HUES48 (cell line): ENCODE measurements at regions not wholly inside any gene's neighbourhood (a gene's known extent, or its start where the extent isn't known, plus 50 kb on each side); places are given as distances from the start of the nearest gene placed in this dataset.

Source experiments
- H3K27ac ChIP-seq: one replicate; pipeline ENCODE4 v1.7.0; 2013; ENCODE audit warnings: low read depth, low read length, inconsistent platforms
- H3K27me3 ChIP-seq: 2 replicates; pipeline ENCODE4 v1.6.1; 2013; ENCODE audit warnings: mild to moderate bottlenecking, low read length; ENCODE audit not compliant: control insufficient read depth, insufficient read depth
- H3K36me3 ChIP-seq: 2 replicates; pipeline ENCODE4 v1.6.1; 2013; ENCODE audit warnings: low read length; ENCODE audit not compliant: control insufficient read depth, insufficient read depth
- H3K4me1 ChIP-seq: 2 replicates; pipeline ENCODE4 v1.6.1; 2013; ENCODE audit warnings: mild to moderate bottlenecking, low read length; ENCODE audit not compliant: control insufficient read depth, insufficient read depth
- H3K4me3 ChIP-seq: 2 replicates; pipeline ENCODE4 v1.5.1; 2013; ENCODE audit warnings: mild to moderate bottlenecking, low read depth, low read length
- H3K9ac ChIP-seq: 2 replicates; pipeline ENCODE4 v1.6.1; 2013; ENCODE audit warnings: mild to moderate bottlenecking, low read depth, low read length, moderate library complexity
- H3K9me3 ChIP-seq: 2 replicates; pipeline ENCODE4 v1.6.1; 2013; ENCODE audit warnings: low read length; ENCODE audit not compliant: control insufficient read depth, insufficient read depth

DNA sequence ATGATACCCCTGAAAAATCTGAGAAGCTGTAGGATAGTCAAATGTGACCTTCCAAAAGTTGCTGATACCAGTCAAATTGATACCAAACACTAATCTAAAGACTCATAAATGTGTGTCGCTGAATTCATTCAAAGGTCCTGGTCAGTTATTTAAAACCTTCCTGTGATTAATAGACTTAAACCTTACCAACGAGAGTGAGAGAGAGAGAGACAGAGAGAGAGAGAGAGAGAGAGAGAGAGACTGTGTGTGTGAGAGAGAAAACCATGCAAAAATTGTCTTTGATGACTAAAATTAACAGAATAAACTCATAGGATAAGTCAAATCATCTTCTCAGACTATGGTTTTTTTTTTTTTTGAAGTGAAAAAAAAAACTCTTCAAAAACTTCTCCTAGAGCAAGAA, 370.9 kb upstream of the HS3ST5 start:
- Histone ChIP-seq H3K27me3 (no peaks in the 10 kb centered on the region), H3K4me1 (0 out of 2 replicates have a peak, but pooled peaks cover 3% of the 10 kb centered on the region), H3K36me3 (no peaks in the 10 kb centered on the region), H3K27ac (no peak overlapping the region), H3K4me3 (no peak overlapping the region), H3K9me3 (no peaks in the 10 kb centered on the region), H3K9ac (no peak overlapping the region)

DNA sequence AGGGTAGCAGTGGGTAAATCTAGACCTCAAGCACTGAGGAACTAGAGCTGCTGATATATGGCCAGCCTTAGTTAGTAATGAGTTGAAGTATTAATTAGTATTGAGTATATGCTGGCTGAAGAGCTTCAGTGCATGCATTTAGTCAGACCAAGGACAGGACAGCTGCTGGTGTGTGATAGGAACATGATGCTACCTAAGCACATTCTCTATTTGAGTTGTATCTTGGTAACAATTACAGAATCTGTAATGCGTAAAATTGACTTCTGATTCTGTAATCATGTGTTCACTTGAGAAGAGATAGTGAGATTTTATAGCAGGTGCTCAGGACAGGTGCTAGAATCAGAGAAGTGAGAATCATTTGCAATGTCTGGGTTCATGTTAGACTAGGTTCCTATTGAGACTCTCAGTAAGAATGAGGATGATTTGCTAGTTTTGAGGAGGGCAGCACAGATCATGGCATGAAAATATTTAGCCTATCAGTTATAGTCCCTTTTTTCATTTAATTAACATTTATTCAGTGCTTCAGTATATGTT, 369.4 kb upstream of the HS3ST5 start:
- H3K4me3 ChIP-seq, result no peak overlapping the region
- H3K36me3 ChIP-seq, result no peaks in the 10 kb centered on the region
- no peaks in the 10 kb centered on the region for H3K27me3 ChIP-seq

DNA sequence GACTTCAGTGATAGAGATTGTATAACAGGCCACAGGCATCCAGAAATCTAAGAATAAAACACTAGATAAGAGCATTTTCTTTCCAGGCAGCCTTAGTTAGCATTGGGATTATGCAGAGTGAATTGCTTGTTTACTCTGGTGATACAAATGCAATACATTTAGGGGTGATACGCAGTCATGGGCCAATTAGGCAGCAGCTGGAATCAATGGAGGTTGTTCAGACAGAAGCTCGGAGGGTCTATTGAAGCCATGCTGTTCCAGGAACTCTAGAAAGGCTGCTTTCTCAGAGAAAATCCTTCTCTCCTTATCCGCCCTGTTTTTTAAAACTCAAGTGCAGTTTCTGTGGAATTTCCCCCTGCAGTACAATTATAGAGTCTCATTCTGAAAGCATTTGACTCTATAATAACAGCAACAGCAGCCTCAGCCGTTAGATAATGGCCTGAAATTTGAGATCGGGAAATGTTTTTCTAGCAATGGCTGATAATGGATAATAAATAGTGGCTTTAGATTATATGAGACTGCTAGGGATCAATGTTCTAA, 364.3 kb upstream of the HS3ST5 start:
- H3K4me3 ChIP-seq, result no peak overlapping the region
- peak overlapping the region; percentile 42 for H3K27ac ChIP-seq
- H3K9ac ChIP-seq, result no peak overlapping the region
- no peaks in the 10 kb centered on the region for H3K27me3 ChIP-seq
- H3K9me3 ChIP-seq, result no peaks in the 10 kb centered on the region
- H3K4me1 ChIP-seq, result peaks cover 15% of the 10 kb centered on the region
- H3K36me3 ChIP-seq, result no peaks in the 10 kb centered on the region

More for the DNA sequence above, 369.4 kb upstream of the HS3ST5 start:
- peaks cover 4% of the 10 kb centered on the region for H3K4me1 ChIP-seq
- H3K9ac ChIP-seq, result no peak overlapping the region
- no peak overlapping the region for H3K27ac ChIP-seq
- H3K9me3 ChIP-seq, result no peaks in the 10 kb centered on the region

DNA sequence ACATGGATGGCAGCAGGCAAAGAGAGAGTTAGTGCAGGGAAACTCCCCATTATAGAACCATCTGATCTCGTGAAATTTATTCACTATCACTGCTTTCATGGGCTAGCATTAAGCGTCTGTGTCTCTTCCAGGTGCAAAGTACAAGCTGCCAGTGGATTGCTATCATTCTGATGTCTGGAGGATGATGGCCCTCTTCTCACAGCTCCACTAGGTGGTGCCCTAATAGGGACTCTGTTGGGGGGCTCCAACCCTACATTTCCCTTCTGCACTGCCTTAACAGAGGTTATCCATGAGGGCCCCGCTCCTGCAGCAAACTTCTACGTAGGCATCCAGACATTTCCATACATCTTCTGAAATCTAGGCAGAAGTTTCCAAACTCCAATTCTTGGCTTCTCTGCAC, 347.8 kb upstream of the HS3ST5 start:
- Histone ChIP-seq H3K4me3 (no peak overlapping the region), H3K27ac (no peak overlapping the region), H3K9ac (no peak overlapping the region), H3K36me3 (no peaks in the 10 kb centered on the region), H3K4me1 (no peaks in the 10 kb centered on the region), H3K9me3 (no peaks in the 10 kb centered on the region), H3K27me3 (no peaks in the 10 kb centered on the region)

DNA sequence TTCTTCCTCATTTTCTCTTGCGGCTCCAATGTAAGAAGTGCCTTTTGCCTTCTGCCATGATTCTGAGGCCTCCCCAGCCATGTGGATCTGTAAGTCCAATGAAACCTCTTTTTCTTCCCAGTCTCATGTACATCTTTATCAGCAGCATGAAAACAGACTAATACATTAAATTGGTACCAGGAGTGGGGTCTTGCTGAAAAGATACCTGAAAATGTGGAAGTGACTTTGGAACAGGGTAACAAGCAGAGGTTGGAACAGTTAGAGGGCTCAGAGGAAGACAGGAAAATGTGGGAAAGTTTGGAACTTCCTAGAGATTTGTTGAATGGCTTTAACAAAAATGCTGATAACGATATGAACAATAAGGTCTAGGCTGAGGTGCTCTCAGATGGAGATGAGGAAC, 316.7 kb upstream of the HS3ST5 start:
- Histone ChIP-seq H3K4me1 (no peaks in the 10 kb centered on the region), H3K27ac (no peak overlapping the region), H3K27me3 (no peaks in the 10 kb centered on the region), H3K9me3 (peaks cover 2% of the 10 kb centered on the region; the same call in 1 of the 2 replicates), H3K9ac (no peak overlapping the region), H3K36me3 (no peaks in the 10 kb centered on the region), H3K4me3 (no peak overlapping the region)

DNA sequence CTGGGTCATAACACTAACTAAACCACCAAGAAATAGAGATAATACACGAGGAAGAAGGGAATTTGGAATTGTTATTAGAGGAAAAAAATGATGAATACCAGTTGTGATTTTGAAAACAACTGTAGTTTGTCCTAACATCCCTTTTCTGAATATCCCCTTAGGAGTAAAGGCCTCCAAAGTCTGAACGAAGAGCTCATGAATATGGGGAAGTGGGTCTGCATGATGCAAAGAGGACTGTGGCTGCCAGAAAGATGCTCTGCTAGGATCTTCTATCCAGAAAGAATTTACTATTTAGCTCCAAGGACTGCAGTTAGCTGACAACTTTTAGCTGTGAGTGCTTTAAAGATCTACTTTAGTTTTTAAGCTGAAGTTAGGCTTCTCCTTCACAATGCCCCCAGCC, 308.8 kb upstream of the HS3ST5 start:
- Histone ChIP-seq H3K27me3 (no peaks in the 10 kb centered on the region), H3K9ac (no peak overlapping the region), H3K36me3 (no peaks in the 10 kb centered on the region), H3K4me1 (no peaks in the 10 kb centered on the region), H3K27ac (no peak overlapping the region), H3K4me3 (no peak overlapping the region), H3K9me3 (no peaks in the 10 kb centered on the region)

DNA sequence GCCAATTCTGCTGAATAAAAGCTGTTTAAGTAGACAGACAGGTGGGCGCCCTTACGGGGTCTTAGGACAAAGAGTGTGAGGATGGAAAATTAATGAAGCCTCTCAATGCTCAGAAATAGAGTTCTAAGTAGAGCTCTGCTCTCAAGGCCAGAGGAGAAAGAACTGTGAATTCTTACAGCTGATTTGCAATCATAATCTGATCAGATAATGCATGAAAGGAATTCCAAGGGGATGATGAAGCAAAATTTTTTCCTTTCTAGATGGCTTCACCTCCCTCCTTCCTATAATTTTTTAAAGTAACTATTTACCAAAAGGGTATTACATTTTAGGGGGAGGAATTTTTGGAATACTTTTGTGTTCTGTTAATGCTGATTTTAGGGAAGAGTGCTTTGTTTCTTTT, 308.1 kb upstream of the HS3ST5 start:
- no peak overlapping the region for H3K4me3 ChIP-seq
- H3K36me3 ChIP-seq, result no peaks in the 10 kb centered on the region
- no peak overlapping the region for H3K27ac ChIP-seq
- no peaks in the 10 kb centered on the region for H3K27me3 ChIP-seq
- no peaks in the 10 kb centered on the region for H3K4me1 ChIP-seq
- H3K9ac ChIP-seq, result no peak overlapping the region
- no peaks in the 10 kb centered on the region for H3K9me3 ChIP-seq

DNA sequence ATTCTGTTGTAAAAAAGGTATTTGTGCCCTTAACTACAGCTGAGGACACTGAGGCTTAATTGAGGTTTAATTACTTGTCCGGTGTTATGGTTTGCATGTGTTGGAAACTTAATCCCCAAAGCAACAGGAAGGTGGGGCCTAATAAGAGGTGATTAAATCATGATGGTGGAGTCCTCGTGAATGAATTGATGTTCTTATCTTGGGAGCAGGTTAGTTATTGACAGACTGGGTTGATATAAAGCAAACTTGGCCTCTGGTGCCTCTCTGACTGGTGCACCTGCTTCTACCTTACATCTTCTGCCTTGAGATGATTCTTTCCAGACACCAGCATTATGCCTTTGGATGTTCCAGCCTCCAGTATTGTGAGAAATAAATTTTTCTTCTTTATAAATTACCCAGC, 306.5 kb upstream of the HS3ST5 start:
- no peak overlapping the region for H3K27ac ChIP-seq
- H3K9ac ChIP-seq, result no peak overlapping the region
- H3K4me3 ChIP-seq, result no peak overlapping the region
- no peaks in the 10 kb centered on the region for H3K4me1 ChIP-seq
- no peaks in the 10 kb centered on the region for H3K9me3 ChIP-seq
- no peaks in the 10 kb centered on the region for H3K36me3 ChIP-seq
- H3K27me3 ChIP-seq, result no peaks in the 10 kb centered on the region

DNA sequence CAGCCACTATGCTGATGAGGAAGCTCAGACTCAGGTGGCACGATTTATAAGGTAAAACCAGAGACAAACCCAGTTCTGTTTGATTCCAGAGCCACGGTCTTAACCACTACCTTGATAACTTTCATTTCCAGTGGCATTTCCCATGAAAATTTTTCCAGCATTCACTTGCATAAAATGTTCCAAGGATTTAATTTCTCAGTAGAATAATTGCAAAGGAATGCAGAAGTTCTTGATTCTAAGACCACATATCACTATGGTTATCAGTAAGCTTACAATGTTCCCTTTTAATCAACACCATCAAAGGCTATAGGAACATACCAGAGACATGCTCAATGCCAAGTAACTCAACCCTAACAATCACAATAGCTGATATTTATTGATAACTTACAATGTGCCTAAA, 306.0 kb upstream of the HS3ST5 start:
- Histone ChIP-seq H3K9me3 (no peaks in the 10 kb centered on the region), H3K27me3 (no peaks in the 10 kb centered on the region), H3K4me1 (no peaks in the 10 kb centered on the region), H3K36me3 (no peaks in the 10 kb centered on the region), H3K4me3 (no peak overlapping the region), H3K27ac (no peak overlapping the region), H3K9ac (no peak overlapping the region)

DNA sequence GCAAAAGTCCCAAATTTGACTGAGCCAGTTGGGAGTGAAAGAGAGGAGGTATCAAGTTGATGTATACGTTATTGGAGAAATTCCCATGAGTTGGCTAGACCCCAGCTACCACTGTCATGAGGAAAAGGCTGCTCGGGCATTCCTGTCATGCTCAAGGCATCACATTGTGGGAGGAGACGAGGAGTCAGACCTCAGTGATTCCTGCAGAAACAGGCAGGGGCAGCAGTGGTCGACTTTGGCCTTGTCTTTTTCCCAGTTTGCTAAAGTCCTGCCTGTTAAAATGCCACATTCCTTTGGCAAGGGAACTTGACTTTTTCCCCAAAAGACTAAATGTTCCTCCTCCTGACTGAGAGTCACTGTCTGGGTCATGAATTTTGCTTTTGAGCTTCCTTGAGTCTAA, 295.5 kb upstream of the HS3ST5 start:
- Histone ChIP-seq H3K36me3 (no peaks in the 10 kb centered on the region), H3K4me1 (0 out of 2 replicates have a peak, but pooled peaks cover 3% of the 10 kb centered on the region), H3K27me3 (no peaks in the 10 kb centered on the region), H3K4me3 (no peak overlapping the region), H3K27ac (no peak overlapping the region), H3K9ac (no peak overlapping the region), H3K9me3 (no peaks in the 10 kb centered on the region)

DNA sequence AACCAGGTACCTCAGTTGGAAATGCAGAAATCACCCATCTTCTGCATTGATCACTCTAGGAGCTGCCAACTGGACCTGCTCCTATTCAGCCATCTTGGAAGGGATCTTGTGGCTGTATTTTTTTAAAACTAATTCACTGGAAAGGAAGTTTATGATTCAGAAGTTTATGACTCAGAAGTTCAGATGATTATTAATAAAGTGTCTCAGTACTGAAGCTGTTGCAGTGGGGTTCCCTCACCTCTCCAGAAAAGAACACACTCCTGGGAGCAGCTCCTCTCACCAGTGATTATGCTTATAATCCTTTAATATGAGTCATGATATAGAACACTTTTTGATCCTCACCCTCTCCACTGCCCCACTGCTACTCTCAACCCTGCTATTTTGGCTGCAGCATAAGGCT, 291.2 kb upstream of the HS3ST5 start:
- H3K9ac ChIP-seq, result no peak overlapping the region
- H3K27ac ChIP-seq, result no peak overlapping the region
- H3K27me3 ChIP-seq, result no peaks in the 10 kb centered on the region
- H3K9me3 ChIP-seq, result no peaks in the 10 kb centered on the region
- H3K4me3 ChIP-seq, result no peak overlapping the region
- H3K4me1 ChIP-seq, result 0 out of 2 replicates have a peak, but pooled peaks cover 3% of the 10 kb centered on the region
- H3K36me3 ChIP-seq, result no peaks in the 10 kb centered on the region
